GM19023 (cell line): ENCODE measurements at regions not wholly inside any gene's neighbourhood (a gene's known extent, or its start where the extent isn't known, plus 50 kb on each side); places are given as distances from the start of the nearest gene placed in this dataset.
"Not testable (repeated sequence)": the region's sequence is repeated elsewhere in the genome, so short reads cannot be mapped to it uniquely, and the experiment has no call there.

Experiments
- ATAC-seq: cut with Tn5 transposase; IDR thresholded peaks from one replicate; pipeline ENCODE4 v1.9.1; 2021; ENCODE audit warnings: mild to moderate bottlenecking, moderate library complexity; ENCODE audit not compliant: unreplicated experiment

DNA sequence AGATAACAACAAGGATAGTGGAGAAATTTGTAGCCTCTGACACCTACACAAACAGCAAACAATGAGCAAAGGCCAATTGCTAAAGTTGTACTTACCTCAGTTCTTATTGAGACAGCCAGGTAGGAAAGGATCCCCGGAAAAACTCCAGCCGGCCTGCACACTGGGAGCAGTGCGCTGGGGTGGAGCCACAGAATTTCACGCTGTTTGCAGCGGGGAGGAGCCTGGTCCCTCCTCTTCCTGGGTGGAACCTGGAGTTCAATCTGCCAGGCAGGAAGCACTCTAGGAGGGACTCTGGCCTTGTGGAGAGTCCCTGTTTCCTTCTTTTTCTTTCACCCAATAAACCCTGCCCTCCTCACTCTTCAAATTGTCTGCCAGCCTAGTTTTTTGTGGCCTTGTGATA, 382.6 kb upstream of the TGIF2LX start:
- not testable (repeated sequence) for ATAC-seq

DNA sequence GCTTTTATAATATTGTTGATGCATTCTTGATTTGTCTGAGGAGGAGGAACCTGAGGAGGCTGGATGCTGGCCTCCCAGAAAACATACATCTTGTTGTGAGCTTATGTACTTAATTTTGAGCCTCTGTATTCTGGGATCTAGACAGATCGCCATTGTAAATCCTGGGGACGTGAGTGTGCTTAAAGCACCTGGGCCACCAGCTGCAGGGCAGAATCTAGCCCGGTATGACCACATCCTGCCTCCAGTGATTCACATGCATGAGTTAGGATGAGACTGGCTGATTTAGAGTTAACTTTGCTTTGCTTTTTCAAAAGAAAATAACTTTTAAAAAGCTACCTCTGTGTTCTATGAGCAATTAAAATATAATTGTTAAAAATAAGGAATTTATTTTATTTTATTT, 364.6 kb upstream of the TGIF2LX start:
- ATAC-seq: not testable (repeated sequence)

DNA sequence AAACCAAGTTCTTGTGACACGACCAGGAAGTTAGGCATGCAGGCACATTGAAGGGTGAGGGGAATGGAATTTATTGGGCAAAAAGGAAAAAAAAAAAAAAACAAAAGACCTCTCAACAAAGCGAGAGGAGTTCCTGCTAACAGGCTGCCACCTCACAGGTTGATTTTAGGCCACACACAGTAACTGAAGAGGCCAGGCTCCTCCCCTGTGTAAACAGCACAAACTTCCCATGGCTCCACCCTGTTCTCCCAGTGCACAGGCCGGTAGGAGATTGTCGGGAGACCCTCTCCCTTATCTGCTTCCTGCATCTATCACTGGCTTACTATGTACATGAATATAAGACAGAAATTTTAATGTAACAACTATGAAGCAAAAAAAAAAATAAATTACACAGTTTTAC, 359.6 kb upstream of the TGIF2LX start:
- not testable (repeated sequence) for ATAC-seq

DNA sequence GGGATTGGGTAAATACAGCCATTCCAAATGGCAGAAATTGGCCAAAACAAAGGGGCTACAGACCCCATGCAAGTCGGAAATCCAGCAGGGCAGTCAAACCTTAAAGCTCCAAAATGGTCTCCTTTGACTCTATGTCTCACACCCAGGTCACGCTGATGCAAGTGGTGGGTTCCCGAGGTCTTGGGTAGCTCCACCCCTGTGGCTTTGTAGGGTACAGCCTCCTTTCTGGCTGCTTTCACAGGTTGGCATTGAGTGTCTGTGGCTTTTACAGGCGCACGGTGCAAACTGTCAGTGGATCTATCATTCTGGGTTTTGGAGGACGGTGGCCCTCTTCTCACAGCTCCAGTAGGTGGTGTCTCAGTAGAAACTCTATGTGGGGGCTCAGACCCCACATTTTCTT, 358.6 kb upstream of the TGIF2LX start:
- not testable (repeated sequence) for ATAC-seq

DNA sequence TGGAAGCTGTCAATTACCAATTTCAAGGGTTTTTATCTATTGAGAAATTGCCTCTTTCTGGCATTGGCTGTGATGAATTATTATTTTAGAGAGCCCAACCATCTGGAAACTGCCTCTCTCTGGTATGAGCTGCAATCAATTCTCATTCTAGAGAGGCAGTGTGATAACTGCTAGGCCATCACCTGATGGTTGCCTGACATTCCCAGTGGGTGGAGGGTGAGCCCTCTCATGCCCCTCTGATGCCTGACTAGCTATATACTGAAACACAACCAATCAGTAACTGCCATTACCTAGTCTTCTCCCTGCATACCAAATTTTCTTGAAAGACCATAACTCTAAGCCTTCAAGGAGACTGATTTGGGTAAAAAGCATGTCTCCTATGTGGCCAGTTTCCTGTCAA, 353.9 kb upstream of the TGIF2LX start:
- ATAC-seq: not testable (repeated sequence)

DNA sequence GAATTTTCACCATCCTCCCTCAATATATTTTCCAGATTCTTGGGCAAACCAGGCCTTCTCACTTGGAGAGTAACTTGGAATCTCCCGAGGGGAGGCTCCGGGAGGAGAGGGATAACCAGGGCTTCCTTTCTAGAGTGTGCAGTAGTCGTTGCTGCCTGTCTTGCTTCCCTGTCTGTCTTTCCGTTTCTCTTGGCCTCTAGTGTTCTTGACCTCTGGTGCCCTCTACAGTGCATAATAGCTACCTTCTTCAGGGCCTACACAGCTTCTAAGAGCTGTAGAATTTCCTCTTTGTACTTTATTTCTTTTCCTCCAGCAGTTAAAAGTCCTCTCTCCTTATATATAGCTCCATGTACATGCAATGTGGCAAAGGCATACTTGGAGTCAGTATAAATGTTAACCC, 339.8 kb upstream of the TGIF2LX start:
- ATAC-seq: not testable (repeated sequence)

DNA sequence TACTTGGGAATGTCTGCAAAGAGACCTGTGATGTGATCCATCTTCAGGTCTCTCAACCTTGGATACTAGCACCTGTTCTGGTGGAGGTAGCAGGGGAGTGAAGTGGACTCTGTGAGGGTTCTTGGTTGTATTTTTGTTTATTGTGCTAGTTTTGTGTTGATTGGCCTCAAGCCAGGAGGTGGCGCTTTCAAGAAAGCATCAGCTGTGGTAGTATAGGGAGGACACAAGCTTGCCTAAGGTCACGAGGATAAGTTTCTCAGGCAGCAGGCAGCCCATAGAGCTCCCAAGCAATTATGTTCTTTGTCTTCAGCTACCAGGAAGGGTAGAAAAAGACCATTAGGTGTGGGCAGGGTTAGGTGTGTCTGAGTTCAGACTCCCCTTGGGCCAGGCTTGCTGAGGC, 289.9 kb upstream of the TGIF2LX start:
- not testable (repeated sequence) for ATAC-seq

DNA sequence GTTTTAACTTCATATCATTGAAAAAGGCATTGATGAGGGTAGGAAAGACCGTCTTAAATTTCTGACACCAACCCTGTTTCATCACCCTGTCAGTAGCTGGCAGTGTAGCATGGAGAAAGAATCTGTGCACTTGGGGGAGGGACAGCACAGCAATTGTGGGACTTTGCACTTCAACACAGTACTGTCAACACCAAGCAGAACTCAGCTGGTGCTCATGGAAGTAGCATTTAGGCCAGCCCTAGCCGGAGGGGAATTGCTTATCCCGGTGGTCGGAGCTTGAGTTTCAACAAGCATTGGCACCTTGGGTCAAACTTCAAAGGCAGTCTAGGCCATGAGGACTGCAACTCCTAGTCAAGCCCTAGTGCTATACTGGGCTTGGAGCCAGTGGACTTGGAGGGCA, 285.8 kb upstream of the TGIF2LX start:
- not testable (repeated sequence) for ATAC-seq

DNA sequence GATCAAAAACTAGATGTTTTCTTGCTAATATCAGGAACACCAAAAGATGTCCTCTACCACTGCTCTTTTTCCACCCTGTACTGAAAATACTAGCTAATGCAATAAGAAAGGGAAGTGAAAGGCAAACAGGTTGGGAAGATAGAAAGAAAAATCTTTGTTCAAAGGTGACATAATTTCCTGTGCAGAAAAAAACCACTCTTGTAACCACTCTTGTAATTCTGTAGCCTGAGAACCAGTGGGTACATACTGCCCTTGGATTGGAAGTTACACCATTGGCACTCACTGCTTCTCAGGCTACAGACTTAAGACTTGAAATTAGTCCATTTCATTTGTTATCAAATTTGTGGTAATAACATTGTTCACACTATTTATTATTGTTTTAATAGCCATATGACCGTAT, 263.0 kb upstream of the TGIF2LX start:
- not testable (repeated sequence) for ATAC-seq

DNA sequence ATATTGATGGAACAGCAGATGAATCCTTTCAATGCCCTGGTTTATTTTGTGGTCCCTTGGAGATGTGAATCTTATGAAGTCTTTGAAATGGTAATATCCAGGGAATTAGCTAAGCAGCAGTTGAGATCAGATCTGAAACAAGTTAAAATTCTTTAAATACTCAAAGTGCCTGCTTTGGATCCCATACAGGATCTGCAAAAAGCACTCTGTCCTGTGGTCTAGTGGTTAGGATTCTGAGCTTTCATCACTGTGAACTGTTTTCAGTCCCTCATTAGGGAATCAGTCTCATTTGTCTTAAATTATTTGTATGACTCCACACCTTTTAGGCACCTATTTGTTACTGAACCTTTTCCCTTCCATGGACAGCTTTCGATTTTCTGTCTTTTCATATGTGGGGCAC, 215.2 kb upstream of the TGIF2LX start:
- not testable (repeated sequence) for ATAC-seq

DNA sequence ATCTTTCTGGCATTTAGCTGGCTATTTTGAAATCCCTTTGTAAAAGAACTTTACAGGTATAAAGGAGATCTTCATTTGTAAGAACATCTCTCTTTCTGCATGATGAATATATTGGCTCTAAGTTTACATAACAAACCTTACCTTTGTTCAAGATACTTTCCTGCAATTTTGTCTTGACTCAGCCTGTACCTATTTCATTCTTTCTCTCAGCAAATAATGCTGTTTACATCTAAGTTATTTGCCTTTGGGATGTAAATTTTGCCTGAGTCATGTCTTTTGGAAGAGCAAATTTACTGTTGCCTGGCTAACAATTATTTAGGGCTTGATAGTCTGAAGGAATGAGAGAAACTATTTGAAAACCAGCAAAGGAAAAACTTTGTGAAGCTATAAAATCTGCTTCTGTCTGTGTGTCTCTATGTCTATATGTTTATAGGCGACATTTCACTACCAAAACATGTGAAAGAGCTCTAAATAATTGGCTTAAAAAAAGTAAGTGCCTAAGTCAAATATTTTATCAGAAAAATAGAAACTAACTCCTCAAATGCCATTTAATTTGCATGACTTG, 214.3 kb upstream of the TGIF2LX start:
- not testable (repeated sequence) for ATAC-seq

DNA sequence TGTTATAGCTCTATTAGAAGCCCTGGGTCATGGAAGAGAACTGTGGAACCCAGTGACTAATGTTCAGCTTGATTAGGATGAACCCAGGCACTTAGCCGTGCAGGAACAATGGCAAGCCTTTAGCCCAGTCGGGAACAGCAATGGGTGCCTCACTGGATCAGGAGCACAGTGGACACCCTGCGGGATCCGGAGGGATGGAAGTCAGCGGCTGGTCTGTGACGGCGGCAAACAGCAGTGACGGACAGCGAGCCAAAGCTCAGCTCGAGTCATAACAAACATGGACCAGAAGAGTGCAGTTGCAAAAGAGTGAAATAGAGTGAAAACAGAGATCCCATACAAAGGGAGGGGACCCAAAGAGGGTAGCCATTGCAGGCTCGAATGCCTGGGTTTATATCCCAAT, 187.3 kb upstream of the TGIF2LX start:
- not testable (repeated sequence) for ATAC-seq

DNA sequence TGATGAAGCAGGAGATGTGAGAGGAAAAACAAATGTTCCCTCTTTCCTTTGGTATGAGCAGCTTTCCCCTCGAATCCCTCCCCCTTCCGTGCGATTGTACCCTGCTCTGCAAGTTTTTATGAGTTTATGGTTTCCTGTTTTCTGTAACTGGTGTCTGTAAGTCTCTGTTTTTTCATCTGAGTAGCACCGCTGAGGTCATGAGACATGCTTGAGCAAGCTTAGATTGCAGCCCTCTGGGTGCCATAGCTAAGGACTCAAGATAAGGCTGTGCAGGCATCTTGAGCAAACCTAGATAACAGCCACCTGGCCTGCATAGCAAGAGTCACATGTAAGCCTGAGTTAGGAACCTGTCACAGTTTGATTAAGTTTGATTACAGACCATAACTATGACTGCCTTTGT, 165.2 kb upstream of the TGIF2LX start:
- not testable (repeated sequence) for ATAC-seq

DNA sequence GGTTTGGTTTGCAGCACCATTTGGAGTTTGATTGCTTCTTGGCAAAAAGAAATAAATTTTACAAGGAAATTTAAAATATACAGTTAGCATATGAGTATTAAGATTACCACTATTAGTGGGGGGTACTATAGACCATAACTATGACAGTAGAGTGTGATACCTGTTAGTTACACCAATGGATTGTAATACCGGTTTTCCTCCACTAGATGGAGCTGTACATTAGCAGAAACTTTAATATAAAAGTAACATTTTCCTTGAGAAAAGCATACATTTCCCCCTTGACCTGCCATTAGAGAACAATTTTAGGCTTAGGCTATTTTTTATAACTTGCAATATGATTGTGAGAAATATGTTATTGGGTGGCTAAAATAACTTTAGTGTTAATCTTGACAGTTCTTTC, 163.9 kb upstream of the TGIF2LX start:
- ATAC-seq: not testable (repeated sequence)

DNA sequence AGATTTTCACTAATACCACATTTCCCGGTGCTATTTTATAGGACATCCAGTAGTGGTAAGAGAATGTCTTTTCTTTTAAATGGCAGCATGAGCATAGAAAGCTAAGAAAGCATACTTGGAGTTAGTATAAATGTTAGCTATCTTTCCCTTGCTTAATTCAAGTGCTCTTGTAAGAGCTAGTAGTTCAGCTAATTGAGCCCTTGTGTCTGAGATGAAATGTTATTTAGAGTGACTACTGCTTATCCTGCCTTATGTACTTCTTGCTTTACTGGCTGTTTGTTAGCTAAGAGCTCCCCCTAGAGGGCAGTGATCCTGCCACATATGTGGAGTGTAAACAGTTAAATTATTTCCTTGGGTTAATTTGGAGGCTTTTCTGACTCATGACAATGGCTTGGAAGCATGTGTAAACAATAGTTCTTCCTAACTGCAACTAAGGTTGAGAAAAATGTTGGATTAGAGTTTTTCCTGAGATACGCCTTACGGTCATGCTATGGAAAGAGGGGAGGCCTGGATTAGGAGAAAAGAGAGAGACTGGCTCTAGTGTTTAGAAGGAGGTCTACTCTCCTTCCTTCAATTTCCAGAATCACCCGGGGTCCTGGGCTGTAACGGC, 162.5 kb upstream of the TGIF2LX start:
- ATAC-seq: not testable (repeated sequence)

DNA sequence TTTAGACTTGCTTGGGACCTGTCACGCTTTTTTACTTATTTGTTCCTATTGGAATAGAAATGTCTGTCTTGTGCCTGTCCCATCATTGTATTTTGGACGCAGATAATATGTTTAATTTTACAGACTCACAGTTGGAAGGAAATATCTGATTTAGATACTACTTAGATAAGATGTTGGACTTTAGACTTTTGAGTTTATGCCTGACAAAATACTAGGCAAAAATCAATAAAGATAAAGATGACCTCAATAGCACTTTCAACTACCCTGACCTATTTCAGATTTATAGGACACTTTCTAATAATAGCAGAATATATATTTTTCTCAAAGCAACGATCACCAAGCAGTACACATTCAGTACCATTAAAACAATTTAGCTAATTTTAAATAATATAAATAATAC, 150.1 kb upstream of the TGIF2LX start:
- ATAC-seq: not testable (repeated sequence)

DNA sequence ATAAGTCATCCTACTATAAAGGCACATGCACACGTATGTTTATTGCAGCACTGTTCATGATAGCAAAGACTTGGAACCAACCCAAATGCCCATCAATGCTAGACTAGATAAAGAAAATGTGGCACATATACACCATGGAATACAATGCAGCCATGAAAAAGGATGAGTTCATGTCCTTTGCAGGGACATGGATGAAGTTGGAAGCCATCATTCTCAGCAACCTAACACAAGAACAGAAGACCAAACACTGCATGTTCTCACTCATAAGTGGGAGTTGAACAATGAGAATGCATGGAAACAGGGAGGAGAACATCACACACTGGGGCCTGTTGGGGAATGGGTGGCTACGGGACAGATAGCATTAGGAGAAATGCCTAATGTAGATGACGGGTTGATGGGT, 110.3 kb upstream of the TGIF2LX start:
- ATAC-seq: not testable (repeated sequence)

DNA sequence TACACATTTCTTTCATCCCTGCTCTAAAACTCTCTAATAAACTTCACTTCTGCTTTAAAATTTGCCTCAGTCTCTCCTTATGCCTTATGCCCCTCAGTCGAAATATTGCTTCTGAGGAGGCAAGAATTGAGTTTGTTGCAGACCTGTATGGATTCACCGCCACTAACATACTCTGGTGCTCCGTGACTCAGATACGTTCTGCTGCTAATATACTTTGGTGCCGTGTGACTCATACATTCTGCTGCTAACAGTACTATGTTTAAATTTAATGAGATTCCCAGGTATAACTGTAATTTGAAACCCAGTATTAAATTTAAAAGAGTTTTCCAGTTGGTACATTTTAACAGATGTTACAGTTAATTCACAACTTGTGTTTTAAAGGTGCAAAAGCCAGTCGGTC, 82.0 kb upstream of the TGIF2LX start:
- ATAC-seq: not testable (repeated sequence)

DNA sequence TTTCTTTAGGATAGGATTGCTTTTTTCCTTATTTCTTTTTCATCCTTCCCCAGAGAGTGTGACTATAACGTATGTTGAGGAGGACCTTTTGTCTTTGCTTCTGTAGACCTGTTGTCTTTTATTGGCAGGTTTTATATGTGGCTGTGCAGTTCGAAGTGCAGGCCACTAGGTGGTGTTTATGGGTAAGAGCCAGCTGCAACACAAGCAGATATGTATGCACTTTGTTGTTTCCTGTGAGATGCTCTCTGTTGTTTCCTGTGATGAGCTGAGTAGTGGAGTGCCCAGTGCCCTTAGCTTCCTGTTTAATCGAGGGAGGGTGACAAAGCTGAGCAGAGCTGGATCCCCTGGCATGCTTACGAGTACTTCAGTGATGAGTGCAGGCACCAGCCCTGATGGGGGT, 50.0 kb upstream of the TGIF2LX start:
- peak; percentile 91 for ATAC-seq
